ENCODE measurements at regions not wholly inside any gene's neighbourhood (a gene's known extent, or its start where the extent isn't known, plus 50 kb on each side); places are given as distances from the start of the nearest gene placed in this dataset.

GRCh38 chr1:88063605-88064004 is 620.5 kb upstream of the PKN2 start:
- no peak for DNase-seq (ENCODE audit: low spot score)

- no peak for DNase-seq (ENCODE audit: low spot score)
Observed at GRCh38 chr1:88068407-88068960, 615.6 kb upstream of the PKN2 start.

GRCh38 chr1:88070956-88071355 is 613.1 kb upstream of the PKN2 start:
- no peak for DNase-seq (ENCODE audit: low spot score)

GRCh38 chr1:88074661-88075060 is 609.4 kb upstream of the PKN2 start:
- DNase-seq (ENCODE audit: low spot score) = no peak

- DNase-seq (ENCODE audit: low spot score) = no peak
Observed at GRCh38 chr1:88075813-88076212, 608.3 kb upstream of the PKN2 start.

GRCh38 chr1:88079036-88079435 is 605.0 kb upstream of the PKN2 start:
- no peak for DNase-seq (ENCODE audit: low spot score)

GRCh38 chr1:88080875-88081274 is 603.2 kb upstream of the PKN2 start:
- DNase-seq (ENCODE audit: low spot score) = no peak

GRCh38 chr1:88088481-88088880 is 595.6 kb upstream of the PKN2 start:
- DNase-seq (ENCODE audit: low spot score) = no peak

- no peak for DNase-seq (ENCODE audit: low spot score)
Observed at GRCh38 chr1:88089961-88090360, 594.1 kb upstream of the PKN2 start.

GRCh38 chr1:88098881-88099280 is 585.2 kb upstream of the PKN2 start:
- DNase-seq (ENCODE audit: low spot score) = no peak

GRCh38 chr1:88101041-88101440 is 583.0 kb upstream of the PKN2 start:
- no peak for DNase-seq (ENCODE audit: low spot score)

GRCh38 chr1:88104236-88104635 is 579.8 kb upstream of the PKN2 start:
- peak; percentile 29 for DNase-seq (ENCODE audit: low spot score)

- no peak for DNase-seq (ENCODE audit: low spot score)
Observed at GRCh38 chr1:88104886-88105285, 579.2 kb upstream of the PKN2 start.

- no peak for DNase-seq (ENCODE audit: low spot score)
Observed at GRCh38 chr1:88111816-88112215, 572.3 kb upstream of the PKN2 start.

- DNase-seq (ENCODE audit: low spot score) = no peak
Observed at GRCh38 chr1:88117597-88117996, 566.5 kb upstream of the PKN2 start.

GRCh38 chr1:88118176-88118845 is 565.8 kb upstream of the PKN2 start:
- no peak for DNase-seq (ENCODE audit: low spot score)

GRCh38 chr1:88124614-88125013 is 559.5 kb upstream of the PKN2 start:
- DNase-seq (ENCODE audit: low spot score) = no peak

GRCh38 chr1:88126467-88126866 is 557.6 kb upstream of the PKN2 start:
- no peak for DNase-seq (ENCODE audit: low spot score)

- DNase-seq (ENCODE audit: low spot score) = no peak
Observed at GRCh38 chr1:88133991-88134390, 550.1 kb upstream of the PKN2 start.

- no peak for DNase-seq (ENCODE audit: low spot score)
Observed at GRCh38 chr1:88134983-88135921, 548.8 kb upstream of the PKN2 start.

GRCh38 chr1:88139633-88140032 is 544.4 kb upstream of the PKN2 start:
- no peak for DNase-seq (ENCODE audit: low spot score)

GRCh38 chr1:88140325-88140724 is 543.7 kb upstream of the PKN2 start:
- no peak for DNase-seq (ENCODE audit: low spot score)

- no peak for DNase-seq (ENCODE audit: low spot score)
Observed at GRCh38 chr1:88141499-88142074, 542.5 kb upstream of the PKN2 start.

Data from GM03348 (cell line).